MM.1S (cell line): ENCODE measurements at regions not wholly inside any gene's neighbourhood (a gene's known extent, or its start where the extent isn't known, plus 50 kb on each side); places are given as distances from the start of the nearest gene placed in this dataset.

Source experiments
- EZH2 ChIP-seq: fragments of 300-600 bp; sonication (generic); optimal IDR thresholded peaks from 2 replicates; pipeline ENCODE3; 2017; ENCODE audit warnings: low read depth, mild to moderate bottlenecking, antibody characterized with exemption, low read length, mixed read lengths
- TF ChIP-seq, protein P1 (sequence below): fragments of 300-600 bp; sonication (generic); IDR thresholded peaks from 2 replicates; pipeline ENCODE4 v1.5.1; 2016; ENCODE audit warnings: antibody characterized with exemption, low read length, mixed read lengths

DNA sequence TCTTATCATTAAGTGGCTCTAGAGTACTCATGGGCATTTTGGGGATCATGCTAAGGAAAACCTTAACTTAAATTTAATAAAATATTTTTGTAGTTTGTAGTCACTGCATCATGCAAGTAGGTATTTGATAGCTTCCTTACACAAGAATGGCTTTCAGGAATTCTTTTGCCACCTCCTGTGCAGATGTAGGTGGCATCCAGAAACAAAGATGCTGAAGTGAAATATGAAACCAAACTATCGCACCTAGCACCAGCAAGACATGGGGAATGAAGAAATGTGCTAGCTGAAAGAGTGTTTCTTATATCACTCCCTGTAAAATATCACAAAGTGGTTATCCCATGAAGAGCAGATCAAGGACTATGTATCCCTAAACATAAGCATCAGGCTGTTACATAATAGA, 924.5 kb upstream of the PRR20A start:
- TF ChIP-seq, protein P1, sequence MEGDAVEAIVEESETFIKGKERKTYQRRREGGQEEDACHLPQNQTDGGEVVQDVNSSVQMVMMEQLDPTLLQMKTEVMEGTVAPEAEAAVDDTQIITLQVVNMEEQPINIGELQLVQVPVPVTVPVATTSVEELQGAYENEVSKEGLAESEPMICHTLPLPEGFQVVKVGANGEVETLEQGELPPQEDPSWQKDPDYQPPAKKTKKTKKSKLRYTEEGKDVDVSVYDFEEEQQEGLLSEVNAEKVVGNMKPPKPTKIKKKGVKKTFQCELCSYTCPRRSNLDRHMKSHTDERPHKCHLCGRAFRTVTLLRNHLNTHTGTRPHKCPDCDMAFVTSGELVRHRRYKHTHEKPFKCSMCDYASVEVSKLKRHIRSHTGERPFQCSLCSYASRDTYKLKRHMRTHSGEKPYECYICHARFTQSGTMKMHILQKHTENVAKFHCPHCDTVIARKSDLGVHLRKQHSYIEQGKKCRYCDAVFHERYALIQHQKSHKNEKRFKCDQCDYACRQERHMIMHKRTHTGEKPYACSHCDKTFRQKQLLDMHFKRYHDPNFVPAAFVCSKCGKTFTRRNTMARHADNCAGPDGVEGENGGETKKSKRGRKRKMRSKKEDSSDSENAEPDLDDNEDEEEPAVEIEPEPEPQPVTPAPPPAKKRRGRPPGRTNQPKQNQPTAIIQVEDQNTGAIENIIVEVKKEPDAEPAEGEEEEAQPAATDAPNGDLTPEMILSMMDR, result no peak
- no peak for TF ChIP-seq EZH2
